GM19438 (cell line): ENCODE measurements at regions not wholly inside any gene's neighbourhood (a gene's known extent, or its start where the extent isn't known, plus 50 kb on each side); places are given as distances from the start of the nearest gene placed in this dataset.

Source experiments
- ATAC-seq: cut with Tn5 transposase; IDR thresholded peaks from one replicate; pipeline ENCODE4 v1.9.1; 2021; ENCODE audit warnings: low read depth; ENCODE audit not compliant: unreplicated experiment

- ATAC-seq: no peak
These were observed 427.2 kb downstream of the RFPL4B start for GRCh38 chr6:112774319-112774718.

GRCh38 chr6:112780498-112781096, 433.5 kb downstream of the RFPL4B start:
- peak; percentile 97 for ATAC-seq

- no peak for ATAC-seq
These were observed 434.1 kb downstream of the RFPL4B start for GRCh38 chr6:112781241-112781640.

GRCh38 chr6:112785408-112785807, 438.3 kb downstream of the RFPL4B start:
- no peak for ATAC-seq

- ATAC-seq: no peak
These were observed 439.7 kb downstream of the RFPL4B start for GRCh38 chr6:112786801-112787200.

- no peak for ATAC-seq
These were observed 440.2 kb downstream of the RFPL4B start for GRCh38 chr6:112787371-112787770.

GRCh38 chr6:112795316-112795715, 448.2 kb downstream of the RFPL4B start:
- ATAC-seq: no peak

GRCh38 chr6:112796712-112797111, 449.6 kb downstream of the RFPL4B start:
- ATAC-seq: no peak

GRCh38 chr6:112799889-112800288, 452.8 kb downstream of the RFPL4B start:
- no peak for ATAC-seq

- ATAC-seq: no peak
These were observed 453.3 kb downstream of the RFPL4B start for GRCh38 chr6:112800439-112800838.

- no peak for ATAC-seq
These were observed 453.8 kb downstream of the RFPL4B start for GRCh38 chr6:112800916-112801315.

GRCh38 chr6:112801468-112802080, 454.4 kb downstream of the RFPL4B start:
- ATAC-seq: no peak

- ATAC-seq: no peak
These were observed 455.0 kb downstream of the RFPL4B start for GRCh38 chr6:112802144-112802543.

GRCh38 chr6:112804638-112805330, 457.7 kb downstream of the RFPL4B start:
- ATAC-seq: no peak

- no peak for ATAC-seq
These were observed 459.2 kb downstream of the RFPL4B start for GRCh38 chr6:112806163-112806865.

- no peak for ATAC-seq
These were observed 474.3 kb downstream of the RFPL4B start for GRCh38 chr6:112821476-112821875.

- ATAC-seq: no peak
These were observed 475.6 kb downstream of the RFPL4B start for GRCh38 chr6:112822769-112823168.

GRCh38 chr6:112827793-112828192, 480.7 kb downstream of the RFPL4B start:
- ATAC-seq: no peak

GRCh38 chr6:112831022-112831421, 483.9 kb downstream of the RFPL4B start:
- ATAC-seq: no peak

GRCh38 chr6:112833581-112834131, 486.5 kb downstream of the RFPL4B start:
- ATAC-seq: no peak

GRCh38 chr6:112835078-112835477, 487.9 kb downstream of the RFPL4B start:
- ATAC-seq: no peak
